Colonic mucosa (tissue), 4 donors: ENCODE measurements at regions not wholly inside any gene's neighbourhood (a gene's known extent, or its start where the extent isn't known, plus 50 kb on each side); places are given as distances from the start of the nearest gene placed in this dataset.
"Not testable (repeated sequence)": the region's sequence is repeated elsewhere in the genome, so short reads cannot be mapped to it uniquely, and the experiment has no call there.

ENCODE experiments used
- DNase-seq: peaks from one replicate; pipeline ENCODE4 v3.0.0-alpha.2; 2020
- H3K27ac ChIP-seq: fragments of 200-600 bp; one replicate; pipeline ENCODE4 v1.8.0; 2021
- H3K27me3 ChIP-seq: fragments of 200-600 bp; one replicate; pipeline ENCODE4 v1.8.0; 2021
- H3K36me3 ChIP-seq: fragments of 200-600 bp; one replicate; pipeline ENCODE4 v1.8.0; 2021
- H3K4me1 ChIP-seq: fragments of 200-600 bp; one replicate; pipeline ENCODE4 v1.8.0; 2021; ENCODE audit warnings: mild to moderate bottlenecking
- H3K4me3 ChIP-seq: fragments of 200-600 bp; one replicate; pipeline ENCODE4 v1.8.0; 2021
- H3K9ac ChIP-seq, 2 donors: one replicate each; pipeline ENCODE4 v1.7.0; 2013; ENCODE audit warnings: control low read depth in 2 of 2, low read depth in 2 of 2, low read length in 2 of 2
- H3K9me3 ChIP-seq: fragments of 200-600 bp; one replicate; pipeline ENCODE4 v1.8.0; 2021
- intact Hi-C: fragments of 100-400 bp; cut with DNase I; formaldehyde crosslinking; loops from one replicate; pipeline ENCODE4 v1.14.1; 2022
- TF ChIP-seq, protein P1 (sequence below): fragments of 200-600 bp; IDR thresholded peaks from one replicate; pipeline ENCODE4 v1.8.0; 2022; ENCODE audit warnings: antibody characterized with exemption, mild to moderate bottlenecking
- donor health status: healthy.
- donor health status: DM: no; HTN: no; CAD: no.
- donor health status: DM: no; HTN: no; CAD: no.

DNA sequence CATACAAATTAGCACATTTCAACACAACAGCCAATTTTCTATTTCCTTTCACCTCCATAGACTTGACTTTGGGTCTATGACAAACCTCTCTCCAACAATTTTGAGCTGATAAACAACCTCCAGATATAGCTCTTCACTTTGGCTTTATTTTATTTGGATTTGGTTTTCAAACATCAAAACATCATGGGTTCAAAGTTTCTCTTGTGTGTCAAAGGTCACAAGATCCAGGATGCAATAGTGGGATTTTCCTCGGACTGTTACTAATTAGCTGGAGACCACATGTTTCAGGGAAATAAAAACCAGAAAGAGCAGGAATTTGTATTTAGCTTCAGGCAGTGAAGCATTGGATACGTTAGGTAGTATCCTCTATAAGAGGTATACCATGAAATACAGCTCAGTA, 351.0 kb upstream of the SOX9 start:
- no peak overlapping the region for H3K27ac ChIP-seq
- no peaks in the 10 kb centered on the region for H3K27me3 ChIP-seq
- H3K4me3 ChIP-seq, result no peak overlapping the region
- H3K9ac ChIP-seq, result no peak overlapping the region
- no peak for DNase-seq
- no peaks in the 10 kb centered on the region for H3K4me1 ChIP-seq
- H3K9me3 ChIP-seq, result no peaks in the 10 kb centered on the region
- H3K36me3 ChIP-seq, result no peaks in the 10 kb centered on the region
- TF ChIP-seq, protein P1, sequence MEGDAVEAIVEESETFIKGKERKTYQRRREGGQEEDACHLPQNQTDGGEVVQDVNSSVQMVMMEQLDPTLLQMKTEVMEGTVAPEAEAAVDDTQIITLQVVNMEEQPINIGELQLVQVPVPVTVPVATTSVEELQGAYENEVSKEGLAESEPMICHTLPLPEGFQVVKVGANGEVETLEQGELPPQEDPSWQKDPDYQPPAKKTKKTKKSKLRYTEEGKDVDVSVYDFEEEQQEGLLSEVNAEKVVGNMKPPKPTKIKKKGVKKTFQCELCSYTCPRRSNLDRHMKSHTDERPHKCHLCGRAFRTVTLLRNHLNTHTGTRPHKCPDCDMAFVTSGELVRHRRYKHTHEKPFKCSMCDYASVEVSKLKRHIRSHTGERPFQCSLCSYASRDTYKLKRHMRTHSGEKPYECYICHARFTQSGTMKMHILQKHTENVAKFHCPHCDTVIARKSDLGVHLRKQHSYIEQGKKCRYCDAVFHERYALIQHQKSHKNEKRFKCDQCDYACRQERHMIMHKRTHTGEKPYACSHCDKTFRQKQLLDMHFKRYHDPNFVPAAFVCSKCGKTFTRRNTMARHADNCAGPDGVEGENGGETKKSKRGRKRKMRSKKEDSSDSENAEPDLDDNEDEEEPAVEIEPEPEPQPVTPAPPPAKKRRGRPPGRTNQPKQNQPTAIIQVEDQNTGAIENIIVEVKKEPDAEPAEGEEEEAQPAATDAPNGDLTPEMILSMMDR, result no peak
- intact Hi-C loops, result loop anchor here (10.0 kb wide), 1 partner anchor 305 kb away; no protein-coding TSS in a partner anchor

DNA sequence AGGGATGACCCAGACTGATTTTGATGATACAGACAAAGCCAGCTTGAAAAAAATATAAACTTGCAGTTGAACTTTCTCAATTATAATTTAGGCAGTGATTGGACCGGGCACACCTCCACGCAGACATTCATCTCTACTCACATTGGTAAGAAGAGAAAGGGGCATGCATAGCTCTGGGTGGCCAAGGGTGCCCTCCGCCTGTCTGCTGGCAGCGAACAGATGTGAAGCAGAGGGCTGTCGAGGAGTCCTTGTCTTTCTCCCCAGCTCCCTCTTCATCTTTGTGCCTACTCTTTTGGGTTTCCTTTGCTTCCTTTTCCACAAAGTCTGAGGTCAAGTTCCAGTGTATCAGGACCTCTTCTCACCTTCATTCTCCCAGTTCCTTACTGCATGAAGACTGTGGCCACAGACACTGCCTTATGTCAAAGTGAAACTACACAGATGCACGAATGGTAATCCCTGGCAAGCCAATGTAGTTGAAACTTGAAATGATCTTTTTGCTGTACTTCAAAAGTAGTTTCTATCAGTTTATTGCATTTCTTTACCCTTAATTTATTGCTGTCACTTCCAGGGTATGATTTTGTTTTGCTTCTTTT, 343.7 kb upstream of the SOX9 start:
- Histone ChIP-seq H3K4me1 (no peaks in the 10 kb centered on the region), H3K9ac (no peak overlapping the region), H3K4me3 (no peak overlapping the region), H3K27ac (no peak overlapping the region), H3K27me3 (no peaks in the 10 kb centered on the region), H3K36me3 (no peaks in the 10 kb centered on the region), H3K9me3 (no peaks in the 10 kb centered on the region)
- no peak for DNase-seq
- intact Hi-C loops, result no loop called here
- TF ChIP-seq, protein P1, result no peak

DNA sequence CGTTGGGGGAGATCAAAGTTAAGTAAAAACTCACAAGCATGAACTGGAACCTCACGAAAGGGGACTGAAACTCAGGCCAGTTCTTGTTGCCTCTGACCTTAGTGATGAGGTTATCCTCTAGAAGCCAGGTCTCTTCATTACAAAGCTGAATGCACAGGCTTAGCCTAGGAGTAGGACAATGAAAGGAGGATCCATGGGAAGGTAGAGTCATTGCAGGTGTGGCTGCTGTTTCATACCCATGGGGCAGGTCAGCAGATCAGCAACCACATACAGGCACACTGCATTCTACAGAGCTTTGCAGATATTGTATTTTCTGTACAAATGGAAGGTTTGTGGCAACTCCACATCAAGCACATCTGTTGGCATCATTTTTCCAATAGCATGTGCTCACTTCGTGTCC, 341.3 kb upstream of the SOX9 start:
- TF ChIP-seq, protein P1, result no peak
- H3K9me3 ChIP-seq, result no peaks in the 10 kb centered on the region
- H3K36me3 ChIP-seq, result no peaks in the 10 kb centered on the region
- no peak for DNase-seq
- H3K4me3 ChIP-seq, result no peak overlapping the region
- intact Hi-C loops, result no loop called here
- H3K27me3 ChIP-seq, result no peaks in the 10 kb centered on the region
- no peak overlapping the region for H3K9ac ChIP-seq
- no peak overlapping the region for H3K27ac ChIP-seq
- H3K4me1 ChIP-seq, result no peaks in the 10 kb centered on the region

DNA sequence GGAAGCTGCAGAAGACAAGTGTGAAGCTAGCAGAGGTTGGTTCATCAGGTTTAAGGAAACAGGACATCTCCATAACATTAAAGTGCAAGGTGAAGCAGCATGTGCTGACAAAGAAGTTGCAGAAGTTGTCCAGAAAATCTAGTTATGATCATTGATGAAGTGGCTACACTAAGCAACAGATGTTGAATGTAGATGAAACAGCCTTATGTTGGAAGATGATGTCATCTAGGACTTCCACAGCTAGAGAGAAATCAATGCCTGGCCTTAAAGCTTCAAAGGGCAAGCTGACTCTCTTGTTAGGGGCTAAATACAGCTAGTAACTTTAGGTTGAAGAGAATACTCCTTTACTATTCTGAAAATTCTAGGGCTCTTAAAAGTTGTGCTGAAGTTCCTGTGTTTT, 340.2 kb upstream of the SOX9 start:
- H3K27me3 ChIP-seq, result no peaks in the 10 kb centered on the region
- H3K4me1 ChIP-seq, result no peaks in the 10 kb centered on the region
- no peak overlapping the region for H3K9ac ChIP-seq
- intact Hi-C loops, result no loop called here
- TF ChIP-seq, protein P1, result no peak
- DNase-seq, result no peak
- H3K27ac ChIP-seq, result no peak overlapping the region
- H3K9me3 ChIP-seq, result no peaks in the 10 kb centered on the region
- H3K36me3 ChIP-seq, result no peaks in the 10 kb centered on the region
- H3K4me3 ChIP-seq, result no peak overlapping the region

DNA sequence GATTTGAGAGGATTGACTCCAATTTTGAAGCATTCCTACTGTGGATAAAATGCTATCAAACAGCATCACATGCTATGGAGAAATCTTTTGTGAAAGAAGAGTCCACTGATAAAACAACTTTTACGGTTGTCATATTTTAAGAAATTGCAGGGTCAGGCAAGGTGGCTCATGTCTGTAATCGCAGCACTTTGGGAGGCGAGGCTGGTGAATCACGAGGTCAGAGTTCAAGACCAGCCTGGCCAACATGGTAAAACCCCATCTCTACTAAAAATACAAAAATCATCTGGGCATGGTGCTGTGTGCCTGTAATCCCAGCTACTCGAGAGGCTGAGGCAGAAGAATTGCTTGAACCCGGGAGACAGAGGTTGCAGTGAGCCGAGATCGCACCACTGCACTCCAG, 338.8 kb upstream of the SOX9 start:
- H3K27me3 ChIP-seq, intact Hi-C loops, H3K4me1 ChIP-seq, H3K9me3 ChIP-seq, H3K9ac ChIP-seq, H3K4me3 ChIP-seq, H3K27ac ChIP-seq, DNase-seq, H3K36me3 ChIP-seq: not testable (repeated sequence)

DNA sequence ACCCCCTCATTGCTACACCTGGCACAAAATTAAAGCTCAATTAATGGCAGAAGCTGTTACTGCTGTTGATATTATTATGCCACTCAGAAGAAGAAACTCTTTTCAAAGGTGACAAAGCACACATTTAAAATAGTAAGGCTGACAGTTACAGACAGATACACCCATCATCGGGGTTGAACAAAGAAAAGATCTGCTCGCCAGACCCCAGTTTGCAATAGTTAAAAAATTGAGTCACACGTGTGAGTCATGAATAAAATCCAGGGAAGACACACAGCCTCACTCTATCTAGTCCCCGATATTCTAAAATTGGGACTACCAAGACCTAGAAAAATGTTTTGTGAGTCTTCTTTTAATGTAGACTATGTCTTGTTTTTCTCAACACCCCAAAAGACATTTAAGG, 330.0 kb upstream of the SOX9 start:
- no peaks in the 10 kb centered on the region for H3K9me3 ChIP-seq
- TF ChIP-seq, protein P1, result no peak
- H3K27me3 ChIP-seq, result no peaks in the 10 kb centered on the region
- no peak overlapping the region for H3K4me3 ChIP-seq
- H3K27ac ChIP-seq, result no peak overlapping the region
- H3K36me3 ChIP-seq, result no peaks in the 10 kb centered on the region
- DNase-seq, result no peak
- intact Hi-C loops, result no loop called here
- no peaks in the 10 kb centered on the region for H3K4me1 ChIP-seq
- no peak overlapping the region for H3K9ac ChIP-seq
